ENCODE measurements at regions not wholly inside any gene's neighbourhood (a gene's known extent, or its start where the extent isn't known, plus 50 kb on each side); places are given as distances from the start of the nearest gene placed in this dataset.

- TF ChIP-seq YY1 (IDR thresholded peaks at IDR 0.05; ENCODE audit: insufficient read depth, insufficient read length) (no peak), ZNF274 (IDR thresholded peaks at IDR 0.05; ENCODE audit: low read depth, low read length) (no peak), SUZ12 (IDR thresholded peaks at IDR 0.05; ENCODE audit: extremely low read depth, insufficient read depth, insufficient read length) (no peak)
Observed at GRCh38 chr2:58968885-58969284, 727.8 kb upstream of the FANCL start.
